HG02943 (cell line): ENCODE measurements at regions not wholly inside any gene's neighbourhood (a gene's known extent, or its start where the extent isn't known, plus 50 kb on each side); places are given as distances from the start of the nearest gene placed in this dataset.
"Not testable (repeated sequence)": the region's sequence is repeated elsewhere in the genome, so short reads cannot be mapped to it uniquely, and the experiment has no call there.

Experiments used
- ATAC-seq: cut with Tn5 transposase; IDR thresholded peaks from one replicate; pipeline ENCODE4 v1.9.1; 2021; ENCODE audit warnings: mild to moderate bottlenecking, low read depth, moderate library complexity; ENCODE audit not compliant: unreplicated experiment

GRCh38 chr13:63490149-63490548, 2074.5 kb upstream of the PCDH20 start:
- no peak for ATAC-seq

- ATAC-seq, result no peak
Observed at GRCh38 chr13:63481334-63481733, 2065.7 kb upstream of the PCDH20 start.

- no peak for ATAC-seq
Observed at GRCh38 chr13:63472711-63473110, 2057.1 kb upstream of the PCDH20 start.

- ATAC-seq, result no peak
Observed at GRCh38 chr13:63463782-63464610, 2048.3 kb upstream of the PCDH20 start.

DNA sequence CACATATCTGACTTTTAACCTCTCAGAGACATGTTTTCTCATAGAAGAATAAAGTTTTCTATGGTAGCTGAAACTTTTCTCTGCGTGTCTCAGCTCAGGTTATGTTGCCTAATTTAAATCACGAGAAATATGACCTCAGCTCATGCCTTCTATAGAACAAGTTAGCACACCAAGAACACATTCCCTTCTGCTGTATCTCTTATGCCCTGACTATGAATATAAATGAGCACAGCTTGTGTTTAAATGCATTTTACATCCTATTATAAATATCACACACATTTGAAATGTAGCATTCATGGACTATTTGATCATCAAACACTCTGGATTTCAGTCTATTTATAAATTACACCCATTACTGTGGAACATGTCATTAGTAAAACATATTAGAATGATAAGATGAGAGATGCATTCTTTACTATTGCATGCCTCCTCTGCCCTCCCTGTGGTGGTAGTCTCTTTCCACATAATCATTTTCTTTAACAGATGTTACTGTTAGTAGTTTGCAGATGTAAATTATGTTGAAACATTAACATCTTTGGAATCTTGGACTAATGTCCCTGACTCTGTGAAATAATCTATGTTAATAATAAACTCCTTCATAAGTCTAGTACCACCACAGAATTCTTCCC, 2044.9 kb upstream of the PCDH20 start:
- no peak for ATAC-seq

DNA sequence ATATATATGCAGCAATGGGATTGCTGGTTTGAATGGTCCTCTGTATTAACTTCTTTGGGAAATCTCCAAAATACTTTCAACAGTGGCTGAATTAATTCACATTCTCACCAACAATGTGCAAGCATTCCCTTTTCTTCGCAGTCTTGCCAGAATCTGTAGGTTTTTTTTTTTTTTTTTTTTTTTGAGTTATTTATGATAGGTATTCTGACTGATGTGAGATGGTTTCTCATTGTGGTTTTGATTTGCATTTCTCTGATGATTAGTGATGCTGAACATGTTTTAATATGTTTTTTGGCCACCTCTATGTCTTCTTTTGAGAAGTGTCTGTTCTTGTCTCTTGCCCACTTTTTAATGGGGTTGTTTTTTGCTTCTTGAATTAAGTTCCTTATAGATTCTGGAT, 2041.5 kb upstream of the PCDH20 start:
- no peak for ATAC-seq

DNA sequence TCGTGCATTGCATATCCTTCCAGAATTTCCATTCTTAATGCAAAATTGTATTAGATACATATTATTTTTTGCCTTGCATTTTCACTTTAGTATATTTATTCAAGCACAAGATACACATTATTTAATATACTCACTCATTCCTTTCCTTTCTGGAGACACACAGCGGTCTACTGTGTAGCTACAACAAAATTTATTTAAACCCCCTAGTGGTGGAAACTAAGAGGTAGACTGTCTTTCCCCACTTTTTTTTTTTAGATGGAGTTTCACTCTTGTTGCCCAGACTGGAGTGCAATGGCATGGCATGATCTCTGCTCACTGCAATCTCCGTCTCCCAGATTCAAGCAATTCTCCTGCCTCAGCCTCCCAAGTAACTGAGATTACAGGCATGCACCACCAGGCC, 2040.3 kb upstream of the PCDH20 start:
- ATAC-seq, result no peak

DNA sequence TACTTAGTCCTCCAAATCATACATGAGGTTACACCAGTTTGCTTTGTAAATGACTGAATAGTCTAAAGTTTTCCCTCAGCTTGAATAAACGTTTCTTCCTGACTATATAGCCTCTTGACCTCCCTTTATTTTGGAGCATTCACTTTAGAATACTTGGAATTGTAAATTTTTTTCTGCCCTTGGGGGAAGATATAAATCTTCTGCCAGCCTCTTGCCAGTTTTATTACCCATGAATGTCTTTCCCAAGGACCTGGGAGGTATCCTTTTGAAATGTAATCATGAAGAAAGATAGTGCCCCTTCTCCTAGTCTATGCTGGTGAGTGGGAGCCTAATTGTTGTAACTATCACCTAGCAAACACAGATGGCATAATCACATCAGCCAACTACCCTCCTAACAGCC, 2033.9 kb upstream of the PCDH20 start:
- no peak for ATAC-seq

DNA sequence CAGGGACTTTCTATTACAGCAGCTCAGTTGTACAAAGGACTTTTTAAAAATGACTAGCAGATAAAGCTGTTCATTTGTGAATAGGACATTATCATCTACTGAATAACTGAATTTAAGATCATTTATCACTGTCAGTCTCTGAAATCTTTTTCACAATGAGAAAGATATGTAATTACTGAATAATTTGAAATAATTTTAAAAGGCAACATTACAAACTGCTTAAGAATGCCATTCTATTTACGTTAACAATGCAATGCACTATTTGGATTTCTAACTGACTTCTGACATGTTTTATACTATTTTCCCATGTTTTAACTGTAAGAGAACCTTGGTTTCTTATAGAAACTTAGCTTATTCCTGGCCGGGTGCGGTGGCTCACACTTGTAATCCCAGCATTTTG, 2033.0 kb upstream of the PCDH20 start:
- ATAC-seq, result no peak

DNA sequence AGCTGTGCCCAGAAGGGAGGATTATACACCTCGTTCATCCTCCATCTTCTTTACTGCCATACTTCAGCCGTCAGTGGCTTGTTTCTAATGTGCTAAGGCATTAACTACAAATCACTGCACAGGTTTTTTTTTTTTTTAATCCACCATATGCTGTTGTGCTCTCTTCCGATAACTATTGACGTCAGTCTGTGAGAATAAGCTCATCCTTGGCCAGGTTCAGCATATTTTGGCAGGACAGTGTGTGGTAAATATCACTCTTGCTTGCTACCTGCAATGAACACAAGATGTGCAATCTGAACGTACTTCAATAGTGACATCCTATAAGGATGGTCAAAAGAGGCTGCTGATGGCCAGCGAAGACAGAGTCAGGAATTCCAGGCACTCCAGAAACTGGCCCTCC, 2030.7 kb upstream of the PCDH20 start:
- no peak for ATAC-seq

- ATAC-seq, result not testable (repeated sequence)
Observed at GRCh38 chr13:63444225-63444624, 2028.6 kb upstream of the PCDH20 start.

DNA sequence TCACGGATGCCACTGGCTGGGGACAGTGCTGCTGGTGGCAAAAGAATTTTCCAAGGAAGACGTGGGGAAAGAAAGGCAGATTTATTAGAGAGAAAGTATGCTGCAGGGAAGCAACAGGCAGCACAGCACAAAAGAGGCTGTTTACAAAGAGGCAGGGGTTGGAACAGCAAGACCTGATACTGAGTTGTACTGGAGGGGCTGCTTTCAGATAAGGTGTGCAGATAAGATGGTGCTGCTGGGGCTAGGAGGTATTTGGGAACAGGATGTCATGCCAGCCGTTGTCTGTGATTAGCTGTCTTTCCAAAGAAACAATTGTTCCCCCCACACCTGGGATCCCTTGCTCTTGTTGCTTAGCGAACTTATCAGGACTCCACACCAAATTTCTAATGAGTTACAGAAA, 2023.3 kb upstream of the PCDH20 start:
- no peak for ATAC-seq

- no peak for ATAC-seq
Observed at GRCh38 chr13:63436325-63436668, 2020.6 kb upstream of the PCDH20 start.

DNA sequence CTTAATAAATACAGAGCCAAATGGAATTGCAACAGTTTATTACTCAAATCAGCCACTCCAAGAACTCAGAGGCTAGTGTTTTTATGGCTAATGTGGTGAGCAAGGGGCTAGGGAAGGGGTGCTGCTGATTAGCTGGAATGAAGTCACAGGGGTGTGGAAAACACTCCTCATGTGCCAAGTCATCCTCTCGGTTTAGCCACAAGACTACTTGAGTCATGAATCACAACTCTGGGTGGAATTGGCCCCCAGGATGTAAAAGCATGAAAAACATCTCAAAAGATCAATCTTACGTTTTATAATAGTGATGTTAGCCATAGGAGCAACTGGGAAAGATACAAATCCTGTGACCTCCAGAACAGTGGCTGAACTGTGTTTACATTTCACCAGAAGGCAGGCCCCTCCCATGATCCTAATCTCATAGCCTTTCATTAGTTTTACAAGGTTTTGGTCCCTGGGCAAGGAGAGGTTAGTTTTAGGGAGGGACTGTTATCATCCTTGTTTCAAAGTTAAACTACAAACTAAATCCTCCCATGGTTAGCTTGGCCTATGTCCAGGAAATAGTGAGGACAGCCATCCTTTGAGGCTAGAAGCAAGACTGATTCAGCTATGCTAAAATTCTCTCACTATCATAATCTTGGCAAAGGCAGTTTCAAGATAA, 2020.1 kb upstream of the PCDH20 start:
- ATAC-seq, result no peak

DNA sequence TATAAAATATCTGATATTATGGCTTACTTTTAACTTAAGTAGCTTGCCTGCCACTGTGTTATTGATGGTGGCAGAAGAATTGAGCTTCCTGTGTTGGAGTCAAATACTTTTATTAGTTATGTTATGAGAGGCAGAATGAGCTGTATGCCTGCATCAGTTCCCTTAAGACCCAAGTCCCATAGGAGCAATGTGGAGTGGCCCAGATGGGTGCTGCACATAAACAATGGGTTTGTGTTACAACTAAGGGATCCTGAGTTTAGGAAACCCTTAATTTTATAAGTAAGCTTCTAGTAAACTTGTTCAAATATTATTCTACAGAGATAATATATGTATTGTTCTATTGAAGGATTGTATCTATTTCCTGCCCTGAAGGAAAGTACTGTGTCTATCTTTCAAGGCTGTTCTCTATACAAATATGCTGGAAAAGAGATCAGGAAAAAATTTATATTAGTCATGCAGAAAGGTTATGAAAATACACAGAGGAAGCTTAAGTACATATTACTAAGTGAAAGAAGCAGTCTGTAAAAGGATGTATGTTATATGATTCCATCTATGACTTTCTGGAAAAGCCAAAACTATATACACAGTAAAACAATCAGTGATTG, 2018.0 kb upstream of the PCDH20 start:
- ATAC-seq, result no peak

DNA sequence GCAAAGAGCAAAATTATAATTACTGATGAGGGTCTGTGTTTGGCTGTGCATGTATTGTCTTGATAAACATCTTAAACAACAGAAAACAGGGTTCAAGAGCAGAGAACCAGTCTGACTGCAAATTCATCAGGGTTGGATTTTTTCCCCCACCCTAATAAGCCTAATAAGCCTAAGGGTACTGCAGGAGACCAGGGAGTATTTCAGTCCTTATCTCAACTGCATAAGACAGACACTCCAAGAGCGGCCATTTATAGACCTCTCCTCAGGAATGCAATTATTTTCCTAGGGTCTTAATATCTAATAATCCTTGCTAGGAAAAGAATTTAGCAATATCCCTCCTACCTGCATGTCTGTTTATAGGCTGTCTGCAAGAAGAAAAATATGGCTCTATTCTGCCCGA, 2011.5 kb upstream of the PCDH20 start:
- ATAC-seq, result no peak

DNA sequence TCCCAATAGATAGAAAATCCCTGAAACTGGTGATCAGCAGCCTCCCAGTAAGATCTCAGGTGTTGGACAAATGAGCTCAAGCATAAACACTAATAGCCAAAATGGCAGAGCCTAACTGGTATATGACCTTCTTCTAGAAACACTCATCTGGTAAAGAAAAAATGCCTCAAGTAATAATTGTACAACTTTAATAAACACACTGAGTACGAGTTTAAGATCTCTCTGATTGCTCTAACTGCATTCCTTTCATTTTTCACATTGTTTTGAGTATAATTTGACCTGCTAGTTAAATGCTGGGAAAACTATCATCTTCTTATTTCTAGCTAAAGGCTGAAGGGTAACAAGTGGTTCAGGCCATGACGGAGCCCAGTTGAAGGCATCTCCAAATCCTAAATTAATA, 2009.5 kb upstream of the PCDH20 start:
- no peak for ATAC-seq

DNA sequence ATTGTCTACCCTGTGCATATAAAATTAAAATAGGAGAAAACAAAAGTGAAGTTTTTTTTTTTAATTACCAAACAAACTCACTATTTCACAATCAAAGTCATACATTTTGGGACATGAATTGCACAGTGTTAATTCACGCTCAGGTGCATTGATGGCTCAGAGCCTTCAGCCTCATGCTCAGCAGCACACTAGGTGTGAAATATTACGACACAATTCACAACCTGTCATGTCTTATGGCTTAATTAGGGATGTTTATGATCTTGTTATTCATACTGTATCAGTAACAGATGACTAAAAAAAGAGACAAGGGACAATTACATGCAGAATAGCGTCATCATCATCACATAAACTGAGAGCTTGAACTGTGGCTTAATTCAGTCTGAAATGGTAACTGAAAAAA, 2005.5 kb upstream of the PCDH20 start:
- no peak for ATAC-seq

DNA sequence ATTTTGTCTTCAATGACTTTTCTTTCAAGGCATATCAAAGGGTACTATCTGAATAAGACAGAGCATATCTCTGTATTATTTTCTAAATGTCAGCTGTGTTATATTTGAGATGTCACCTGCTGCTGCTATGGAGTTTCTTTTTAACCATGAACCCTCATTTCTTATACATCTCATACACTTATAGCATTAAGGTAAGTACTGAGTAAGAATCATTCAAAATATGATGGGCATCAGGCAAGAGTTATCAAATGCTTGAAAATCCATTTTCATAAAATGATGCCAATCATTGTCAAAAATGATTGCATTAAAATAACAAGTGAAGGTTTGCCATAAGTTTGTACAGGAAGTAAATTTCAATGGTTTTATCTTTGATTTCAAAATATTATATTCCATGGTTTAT, 2005.0 kb upstream of the PCDH20 start:
- ATAC-seq, result no peak

GRCh38 chr13:63414247-63414646, 1998.6 kb upstream of the PCDH20 start:
- no peak for ATAC-seq

- no peak for ATAC-seq
Observed at GRCh38 chr13:63409791-63410351, 1994.2 kb upstream of the PCDH20 start.
